Natural killer cell (primary cell): ENCODE measurements at regions not wholly inside any gene's neighbourhood (a gene's known extent, or its start where the extent isn't known, plus 50 kb on each side); places are given as distances from the start of the nearest gene placed in this dataset.
"Not testable (repeated sequence)": the region's sequence is repeated elsewhere in the genome, so short reads cannot be mapped to it uniquely, and the experiment has no call there.

Source experiments
- ATAC-seq, 3 donors: fragments of 150-1000 bp in 2 of 3; fragments of 200-7000 bp in 1 of 3; cut with Tn5 transposase; 1 replicate in 1 of 3; 2 replicates in 2 of 3; pipeline ENCODE4 v1.10.0; 2021; ENCODE audit warnings: mild to moderate bottlenecking in 2 of 3, moderate library complexity in 2 of 3
- DNase-seq, 2 donors: peaks; one replicate each; pipeline versions ENCODE4 v3.0.0 to v3.0.0-alpha.2; 2013 to 2021; ENCODE audit warnings: mixed read lengths in 1 of 2
- H3K27ac ChIP-seq: one replicate; pipeline ENCODE4 v1.5.1; 2013; ENCODE audit warnings: mild to moderate bottlenecking, low read length
- H3K27me3 ChIP-seq: one replicate; pipeline ENCODE4 v1.6.1; 2013; ENCODE audit warnings: low read length; ENCODE audit not compliant: control insufficient read depth, insufficient read depth
- H3K36me3 ChIP-seq: one replicate; pipeline ENCODE4 v1.6.1; 2013; ENCODE audit warnings: low read length; ENCODE audit not compliant: control insufficient read depth, insufficient read depth
- H3K4me1 ChIP-seq: one replicate; pipeline ENCODE4 v1.6.1; 2013; ENCODE audit warnings: low read length; ENCODE audit not compliant: control insufficient read depth, insufficient read depth
- H3K4me3 ChIP-seq: one replicate; pipeline ENCODE4 v1.5.1; 2013; ENCODE audit warnings: low read length
- H3K9me3 ChIP-seq: one replicate; pipeline ENCODE4 v1.6.1; 2013; ENCODE audit warnings: low read length; ENCODE audit not compliant: control insufficient read depth, insufficient read depth
- H3K27ac Mint-ChIP-seq, 2 donors: one replicate each; pipeline ENCODE4 v1.8.0; 2022; ENCODE audit warnings: mild to moderate bottlenecking in 2 of 2, mixed read lengths in 2 of 2, moderate library complexity in 1 of 2
- H3K27me3 Mint-ChIP-seq, 2 donors: one replicate each; pipeline ENCODE4 v1.8.0; 2022; ENCODE audit warnings: low read depth in 2 of 2, mixed read lengths in 2 of 2
- H3K36me3 Mint-ChIP-seq: one replicate; pipeline ENCODE4 v1.8.0; 2022; ENCODE audit warnings: mixed read lengths
- H3K4me1 Mint-ChIP-seq, 2 donors: one replicate each; pipeline ENCODE4 v1.8.0; 2022; ENCODE audit warnings: mixed read lengths in 2 of 2
- H3K4me3 Mint-ChIP-seq: one replicate; pipeline ENCODE4 v1.8.0; 2022; ENCODE audit warnings: mild to moderate bottlenecking, moderate library complexity, mixed read lengths
- H3K9me3 Mint-ChIP-seq, 2 donors: one replicate each; pipeline ENCODE4 v1.8.0; 2022; ENCODE audit warnings: mixed read lengths in 2 of 2
- WGBS: methylation state at CpG from one replicate; pipeline ENCODE4 v1.1.7; 2013; ENCODE audit warnings: missing lambda C conversion rate; ENCODE audit not compliant: insufficient coverage; 5-methylcytosine and 5-hydroxymethylcytosine counted together
- intact Hi-C: fragments of 100-400 bp; cut with micrococcal nuclease; formaldehyde crosslinking; loops from one replicate; pipeline ENCODE4 v1.14.2; 2022
- TF ChIP-seq, protein P1 (sequence below): fragments of 200-600 bp; IDR thresholded peaks from one replicate; pipeline ENCODE4 v1.8.0; 2022; ENCODE audit warnings: antibody characterized with exemption

DNA sequence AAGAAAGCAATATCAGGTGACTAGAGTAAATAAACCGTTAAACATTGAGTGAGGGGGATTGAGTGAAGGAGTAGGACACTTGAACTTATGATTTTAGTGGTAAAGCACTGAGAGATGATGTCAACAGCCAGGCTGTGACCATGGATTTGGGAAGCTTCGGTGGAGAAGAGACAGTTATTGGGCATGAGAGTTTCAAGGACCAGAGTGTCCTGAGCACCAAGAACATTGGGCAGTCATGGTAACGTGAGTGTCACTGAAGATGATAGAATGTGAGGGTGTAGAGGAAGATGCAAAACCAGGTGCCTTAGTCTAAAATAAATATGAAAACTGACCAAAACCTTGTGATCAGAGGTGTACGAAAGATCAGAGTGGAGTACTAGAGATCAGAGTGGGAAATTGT lies 248.1 kb downstream of the ASXL3 start:
- Histone ChIP-seq H3K4me3 (no peak overlapping the region), H3K9me3 (no peaks in the 10 kb centered on the region), H3K27me3 (no peaks in the 10 kb centered on the region), H3K4me1 (no peaks in the 10 kb centered on the region), H3K27ac (no peak overlapping the region), H3K36me3 (no peaks in the 10 kb centered on the region)
- H3K27me3 Mint-ChIP-seq, result no peaks in the 10 kb centered on the region
- intact Hi-C loops, result no loop called here
- no peak for DNase-seq
- H3K36me3 Mint-ChIP-seq, result peaks cover 7% of the 10 kb centered on the region
- peaks cover 17 to 20% of the 10 kb centered on the region in 2 donors for H3K9me3 Mint-ChIP-seq
- ATAC-seq, result no peak
- H3K4me3 Mint-ChIP-seq, result no peak overlapping the region
- WGBS, result 81% methylated on average over 4 of the region's 4 CpGs
- H3K4me1 Mint-ChIP-seq, result no peaks in the 10 kb centered on the region
- no peak overlapping the region for H3K27ac Mint-ChIP-seq
- TF ChIP-seq, protein P1, sequence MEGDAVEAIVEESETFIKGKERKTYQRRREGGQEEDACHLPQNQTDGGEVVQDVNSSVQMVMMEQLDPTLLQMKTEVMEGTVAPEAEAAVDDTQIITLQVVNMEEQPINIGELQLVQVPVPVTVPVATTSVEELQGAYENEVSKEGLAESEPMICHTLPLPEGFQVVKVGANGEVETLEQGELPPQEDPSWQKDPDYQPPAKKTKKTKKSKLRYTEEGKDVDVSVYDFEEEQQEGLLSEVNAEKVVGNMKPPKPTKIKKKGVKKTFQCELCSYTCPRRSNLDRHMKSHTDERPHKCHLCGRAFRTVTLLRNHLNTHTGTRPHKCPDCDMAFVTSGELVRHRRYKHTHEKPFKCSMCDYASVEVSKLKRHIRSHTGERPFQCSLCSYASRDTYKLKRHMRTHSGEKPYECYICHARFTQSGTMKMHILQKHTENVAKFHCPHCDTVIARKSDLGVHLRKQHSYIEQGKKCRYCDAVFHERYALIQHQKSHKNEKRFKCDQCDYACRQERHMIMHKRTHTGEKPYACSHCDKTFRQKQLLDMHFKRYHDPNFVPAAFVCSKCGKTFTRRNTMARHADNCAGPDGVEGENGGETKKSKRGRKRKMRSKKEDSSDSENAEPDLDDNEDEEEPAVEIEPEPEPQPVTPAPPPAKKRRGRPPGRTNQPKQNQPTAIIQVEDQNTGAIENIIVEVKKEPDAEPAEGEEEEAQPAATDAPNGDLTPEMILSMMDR, result no peak

DNA sequence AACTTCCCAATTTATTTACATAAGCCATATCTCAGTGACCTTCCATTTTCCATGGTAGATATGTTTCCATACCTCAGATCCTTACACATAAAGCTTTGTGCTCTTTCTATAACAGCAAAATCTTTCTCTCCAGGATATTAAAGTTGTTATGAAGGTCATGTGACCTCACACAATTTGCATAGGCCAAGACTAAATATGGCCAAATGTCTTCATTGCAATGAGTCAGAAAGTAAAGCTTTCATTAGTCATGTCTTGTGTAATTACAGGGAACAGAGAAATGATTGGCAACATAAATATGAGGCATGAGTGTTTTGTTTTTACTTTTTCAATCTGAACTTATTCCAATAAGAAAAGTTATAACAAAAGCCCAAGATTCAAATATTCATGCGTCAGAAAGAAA lies 243.5 kb downstream of the ASXL3 start:
- Mint-ChIP-seq H3K36me3 (peaks cover 11% of the 10 kb centered on the region), H3K9me3 (peaks cover 16 to 19% of the 10 kb centered on the region in 2 donors), H3K27ac (no peak overlapping the region), H3K4me3 (no peak overlapping the region), H3K4me1 (no peaks in the 10 kb centered on the region), H3K27me3 (no peaks in the 10 kb centered on the region)
- H3K27me3 ChIP-seq, result no peaks in the 10 kb centered on the region
- H3K4me1 ChIP-seq, result no peaks in the 10 kb centered on the region
- 92% methylated on average over 1 of the region's 1 CpG for WGBS
- DNase-seq (no peak), ATAC-seq (no peak)
- no peak overlapping the region for H3K4me3 ChIP-seq
- intact Hi-C loops, result no loop called here
- H3K36me3 ChIP-seq, result no peaks in the 10 kb centered on the region
- no peaks in the 10 kb centered on the region for H3K9me3 ChIP-seq
- TF ChIP-seq, protein P1, result no peak
- H3K27ac ChIP-seq, result no peak overlapping the region

DNA sequence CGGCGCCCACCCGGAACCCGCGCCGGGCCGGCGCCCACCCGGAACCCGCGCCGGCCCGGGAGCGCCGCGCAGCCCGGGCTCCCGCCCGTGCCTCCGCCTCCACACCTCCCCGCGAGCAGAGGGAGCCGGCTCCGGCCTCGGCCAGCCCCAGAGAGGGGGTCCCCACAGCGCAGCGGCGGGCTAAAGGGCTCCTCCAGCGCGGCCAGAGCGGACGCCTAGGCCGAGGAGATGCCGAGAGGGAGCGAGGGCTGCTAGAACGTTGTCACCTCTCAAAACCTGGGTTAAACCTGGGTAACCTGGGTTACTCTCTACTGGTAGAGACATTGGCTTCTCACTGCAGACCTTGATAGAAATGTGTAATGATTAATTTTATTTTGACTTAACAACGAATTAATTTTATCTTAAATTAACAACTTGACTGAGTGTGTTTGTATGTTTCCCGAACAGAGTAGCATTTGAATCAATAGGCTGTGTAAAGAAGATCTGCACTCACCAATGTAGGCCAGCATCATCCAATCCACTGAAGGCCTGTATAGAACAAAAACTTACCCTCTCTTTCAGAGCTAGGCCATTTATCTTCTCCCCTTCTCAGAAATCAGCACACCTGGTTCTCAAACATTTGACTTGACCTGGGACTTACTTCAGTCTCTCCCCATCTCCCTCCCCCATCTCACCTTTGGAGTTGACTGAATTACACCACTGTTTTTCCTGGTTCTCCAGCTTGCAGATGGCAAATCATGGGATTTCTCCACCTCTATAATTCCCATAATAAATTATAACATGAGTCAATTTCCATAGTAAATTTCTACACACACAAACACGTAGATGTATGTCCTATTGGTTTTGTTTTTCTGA lies 242.7 kb downstream of the ASXL3 start:
- peaks cover 13 to 15% of the 10 kb centered on the region in 2 donors for H3K9me3 Mint-ChIP-seq
- H3K36me3 ChIP-seq, result no peaks in the 10 kb centered on the region
- DNase-seq (no peak), ATAC-seq (no peak)
- no peaks in the 10 kb centered on the region for H3K4me1 Mint-ChIP-seq
- WGBS, result 57% methylated on average over 37 of the region's 39 CpGs
- peaks cover 11% of the 10 kb centered on the region for H3K36me3 Mint-ChIP-seq
- no peak overlapping the region for H3K27ac Mint-ChIP-seq
- H3K4me1 ChIP-seq, result no peaks in the 10 kb centered on the region
- H3K4me3 Mint-ChIP-seq, result no peak overlapping the region
- H3K27me3 ChIP-seq, result no peaks in the 10 kb centered on the region
- no peak overlapping the region for H3K27ac ChIP-seq
- intact Hi-C loops, result no loop called here
- TF ChIP-seq, protein P1, result no peak
- no peak overlapping the region for H3K4me3 ChIP-seq
- no peaks in the 10 kb centered on the region for H3K27me3 Mint-ChIP-seq
- no peaks in the 10 kb centered on the region for H3K9me3 ChIP-seq

DNA sequence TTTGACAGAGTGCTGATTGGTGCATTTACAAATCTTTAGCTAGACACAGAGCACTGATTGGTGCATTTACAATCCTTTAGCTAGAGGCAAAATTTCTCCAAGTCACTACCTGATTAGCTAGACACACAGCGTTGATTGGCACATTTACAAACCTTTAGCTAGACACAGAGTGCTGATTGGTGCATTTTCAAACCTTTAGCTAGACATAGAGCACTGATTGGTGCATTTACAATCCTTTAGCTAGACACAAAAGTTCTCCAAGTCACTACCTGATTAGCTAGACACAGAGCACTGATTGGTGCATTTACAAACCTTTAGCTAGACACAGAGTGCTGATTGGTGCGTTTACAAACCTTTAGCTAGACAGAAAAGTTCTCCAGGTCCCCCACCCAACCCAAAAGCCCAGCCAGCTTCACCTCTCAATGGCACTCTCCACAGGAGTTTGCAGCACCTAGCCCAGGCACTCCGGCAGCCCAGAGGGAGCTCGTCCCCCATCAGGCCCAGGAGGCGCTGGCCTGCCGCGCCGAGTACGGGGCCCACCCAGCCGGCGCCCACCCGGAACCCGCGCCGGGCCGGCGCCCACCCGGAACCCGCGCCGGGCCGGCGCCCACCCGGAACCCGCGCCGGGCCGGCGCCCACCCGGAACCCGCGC lies 241.8 kb downstream of the ASXL3 start:
- Mint-ChIP-seq H3K36me3 (peaks cover 11% of the 10 kb centered on the region), H3K9me3 (peaks cover 13 to 14% of the 10 kb centered on the region in 2 donors)
- H3K4me3 ChIP-seq, H3K36me3 ChIP-seq, H3K9me3 ChIP-seq, H3K27me3 Mint-ChIP-seq, H3K4me3 Mint-ChIP-seq, ATAC-seq, intact Hi-C loops, H3K27ac Mint-ChIP-seq, H3K4me1 ChIP-seq, DNase-seq, H3K4me1 Mint-ChIP-seq, H3K27me3 ChIP-seq, H3K27ac ChIP-seq: not testable (repeated sequence)
- WGBS, result 87% methylated on average over 9 of the region's 32 CpGs
